Astrocyte of the cerebellum (primary cell): ENCODE measurements at regions not wholly inside any gene's neighbourhood (a gene's known extent, or its start where the extent isn't known, plus 50 kb on each side); places are given as distances from the start of the nearest gene placed in this dataset.

Source experiments
- DNase-seq: peaks from one replicate; pipeline ENCODE4 v3.0.0-alpha.2; 2011; ENCODE audit warnings: low read depth
- H3K4me3 ChIP-seq: 2 replicates; pipeline ENCODE4 v1.5.1; 2011; ENCODE audit warnings: mild to moderate bottlenecking, low read depth, low read length, moderate library complexity
- CTCF ChIP-seq: IDR thresholded peaks from 2 replicates; pipeline ENCODE4 v1.5.1; 2012; ENCODE audit warnings: low read length, low read depth, moderate library complexity, mild to moderate bottlenecking; ENCODE audit errors: missing control alignments
- in situ Hi-C: cut with HindIII; loops from 2 replicates; pipeline ENCODE4 v1.10.0; 2017; ENCODE audit warnings: low sequenced_read_pairs

GRCh38 chr4:155073852-155074251 lies 134.6 kb upstream of the NPY2R start:
- TF ChIP-seq CTCF, result no peak
- in situ Hi-C loops, result no loop called here
- H3K4me3 ChIP-seq, result no peak overlapping the region
- no peak for DNase-seq

GRCh38 chr4:155076256-155076785 lies 132.1 kb upstream of the NPY2R start:
- DNase-seq, result no peak
- no peak for TF ChIP-seq CTCF
- in situ Hi-C loops, result no loop called here
- H3K4me3 ChIP-seq, result no peak overlapping the region

GRCh38 chr4:155077452-155078229 lies 130.8 kb upstream of the NPY2R start:
- no peak overlapping the region for H3K4me3 ChIP-seq
- DNase-seq, result no peak
- in situ Hi-C loops, result no loop called here
- TF ChIP-seq CTCF, result no peak

- in situ Hi-C loops, result no loop called here
- no peak overlapping the region for H3K4me3 ChIP-seq
- DNase-seq, result peak; percentile 24
- TF ChIP-seq CTCF, result no peak
Observed at GRCh38 chr4:155079871-155080270, 128.6 kb upstream of the NPY2R start.

- in situ Hi-C loops, result no loop called here
- DNase-seq, result no peak
- no peak overlapping the region for H3K4me3 ChIP-seq
- TF ChIP-seq CTCF, result no peak
Observed at GRCh38 chr4:155081222-155081621, 127.2 kb upstream of the NPY2R start.

GRCh38 chr4:155085843-155086530 lies 122.4 kb upstream of the NPY2R start:
- no peak for TF ChIP-seq CTCF
- in situ Hi-C loops, result no loop called here

More at GRCh38 chr4:155085843-155086530, 122.4 kb upstream of the NPY2R start:
- no peak overlapping the region for H3K4me3 ChIP-seq
- peak; percentile 29 for DNase-seq
